ENCODE measurements at regions not wholly inside any gene's neighbourhood (a gene's known extent, or its start where the extent isn't known, plus 50 kb on each side); places are given as distances from the start of the nearest gene placed in this dataset.
A peak's percentile ranks its signal among the peaks of the same experiment; 100 is the strongest.
"Not testable (repeated sequence)": the region's sequence is repeated elsewhere in the genome, so short reads cannot be mapped to it uniquely, and the experiment has no call there.

DNA sequence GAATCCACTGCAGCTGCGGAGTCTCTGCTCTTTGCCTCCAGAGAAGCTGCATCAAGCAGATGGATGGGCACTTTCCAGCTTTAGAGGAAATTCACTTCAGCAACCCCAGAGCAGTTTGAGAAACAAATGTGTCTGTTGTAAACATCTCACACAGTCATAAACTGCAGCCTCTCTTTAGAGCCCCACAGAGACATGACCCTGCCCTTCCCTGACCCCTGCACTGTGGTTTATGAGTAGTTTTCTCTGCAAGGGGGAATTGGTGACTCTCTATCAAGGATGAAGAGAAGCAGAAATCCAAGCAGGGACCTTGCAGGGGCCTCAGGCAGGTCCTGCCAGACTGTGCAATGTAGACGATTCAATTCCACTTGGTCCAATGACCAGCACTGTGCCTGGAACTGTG, 160.2 kb downstream of the SH2D4B start:
- no peak for DNase-seq (ENCODE audit: low spot score)

DNA sequence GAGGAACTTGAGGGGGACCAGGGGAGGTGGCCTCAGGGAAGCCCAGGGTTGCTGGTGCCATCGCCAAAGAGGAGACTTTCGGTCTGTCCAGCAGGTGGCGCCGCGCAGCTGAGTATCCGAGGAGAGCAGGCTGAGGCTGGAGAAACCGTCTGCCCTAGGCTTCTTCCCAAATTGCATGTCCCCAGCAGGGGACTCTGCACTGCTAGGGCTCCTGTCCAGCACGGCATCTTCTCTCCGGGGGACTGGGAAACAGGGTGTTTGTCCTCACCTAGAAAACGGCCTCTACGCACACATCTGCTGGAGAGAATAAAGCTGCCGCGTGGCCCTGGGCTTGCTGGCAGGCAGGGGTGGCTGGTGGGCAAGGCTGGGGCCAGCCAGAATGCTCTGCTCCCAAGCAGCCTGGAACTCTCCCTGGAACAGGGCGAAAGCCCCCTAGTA, 161.9 kb downstream of the SH2D4B start:
- DNase-seq (ENCODE audit: low spot score), result peak; percentile 93

DNA sequence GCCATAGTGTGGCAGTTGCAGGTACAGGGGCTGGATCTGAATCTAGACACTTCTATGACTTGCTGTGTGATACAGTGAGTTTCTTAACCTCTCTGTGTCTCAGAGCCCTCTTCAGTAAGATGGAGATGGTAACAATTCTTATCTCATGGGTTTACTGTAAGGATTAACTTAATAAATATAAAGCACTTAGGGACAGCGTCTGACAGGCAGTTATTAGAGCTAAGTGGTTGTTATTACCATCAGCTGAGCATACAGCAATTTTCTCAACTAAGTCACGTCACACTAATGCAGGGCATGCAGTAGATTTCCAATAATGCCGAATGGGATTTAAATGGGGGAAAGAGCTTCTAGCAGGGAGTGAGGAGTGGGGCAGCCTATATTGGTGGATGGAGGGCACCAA, 162.6 kb downstream of the SH2D4B start:
- DNase-seq (ENCODE audit: low spot score), result no peak

DNA sequence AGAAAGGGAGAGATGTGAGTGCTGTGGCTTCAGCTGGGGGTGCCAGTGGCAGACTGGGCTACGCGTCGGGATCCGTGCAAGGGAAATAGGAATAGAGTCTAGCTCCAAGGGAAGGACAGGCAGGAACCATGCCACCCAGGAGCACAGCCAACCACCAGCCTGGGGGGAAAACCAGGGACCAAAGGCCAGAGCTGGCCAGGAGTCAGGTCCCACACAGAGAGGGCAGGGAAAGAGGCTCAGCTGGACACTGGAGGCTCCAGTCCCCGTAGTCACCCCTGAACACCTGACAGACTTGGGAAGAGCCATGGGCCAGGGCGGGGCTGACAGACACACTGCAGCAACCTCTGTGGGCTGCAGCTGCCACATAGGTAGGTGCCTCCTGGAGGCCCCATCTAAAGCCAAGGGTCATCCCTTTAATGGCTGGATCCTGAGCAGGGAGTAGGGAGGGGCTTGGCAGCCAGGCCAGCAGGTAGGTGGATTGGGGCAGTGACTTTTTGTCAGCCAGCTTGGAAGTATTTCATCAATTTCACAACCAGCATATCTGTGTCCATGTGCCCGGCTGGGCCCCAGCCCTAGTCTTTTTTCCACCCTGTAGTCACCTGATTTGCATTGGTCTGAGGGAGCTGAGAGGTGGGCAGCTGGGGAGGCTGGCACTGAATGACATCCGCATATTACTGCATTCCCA, 163.2 kb downstream of the SH2D4B start:
- DNase-seq (ENCODE audit: low spot score), result no peak

DNA sequence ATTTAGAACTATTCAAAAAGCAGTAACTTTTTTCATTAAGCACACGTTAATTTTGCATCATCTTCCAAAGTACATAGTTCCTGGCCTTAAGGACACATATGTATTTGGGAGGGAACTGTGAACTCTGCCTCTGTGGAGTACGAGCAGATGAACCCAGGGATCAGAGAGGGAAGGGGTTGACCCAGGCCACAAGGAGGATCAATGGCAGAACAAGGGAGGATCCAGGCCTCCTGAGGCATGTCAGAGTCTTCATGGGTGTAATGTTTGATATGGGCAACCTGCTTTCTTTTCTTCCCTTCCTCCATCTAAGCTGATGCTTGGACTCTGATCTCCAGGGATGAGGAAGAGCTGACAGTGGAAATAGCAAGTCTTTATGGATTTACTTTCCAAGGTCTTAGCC, 164.0 kb downstream of the SH2D4B start:
- DNase-seq (ENCODE audit: low spot score), result no peak

DNA sequence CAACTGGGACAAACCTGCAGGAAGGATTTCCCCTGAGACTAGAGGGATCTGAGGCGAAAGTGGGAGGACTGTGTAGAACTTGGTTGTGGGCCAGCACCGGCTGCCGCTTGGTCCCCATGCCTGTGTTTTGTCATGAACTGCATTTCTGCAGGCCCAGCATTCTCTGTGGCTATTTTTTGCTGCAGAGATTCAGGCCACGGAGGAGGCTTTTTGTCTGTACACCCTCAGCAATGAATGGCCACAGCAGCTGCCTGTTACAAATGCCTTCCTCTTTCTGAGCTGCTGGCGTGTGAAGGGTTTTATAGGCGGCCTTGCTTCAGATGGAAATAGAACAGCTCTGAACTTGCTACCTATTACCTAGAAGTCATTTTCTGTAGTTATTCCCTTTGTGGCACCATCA, 164.4 kb downstream of the SH2D4B start:
- DNase-seq (ENCODE audit: low spot score), result no peak

DNA sequence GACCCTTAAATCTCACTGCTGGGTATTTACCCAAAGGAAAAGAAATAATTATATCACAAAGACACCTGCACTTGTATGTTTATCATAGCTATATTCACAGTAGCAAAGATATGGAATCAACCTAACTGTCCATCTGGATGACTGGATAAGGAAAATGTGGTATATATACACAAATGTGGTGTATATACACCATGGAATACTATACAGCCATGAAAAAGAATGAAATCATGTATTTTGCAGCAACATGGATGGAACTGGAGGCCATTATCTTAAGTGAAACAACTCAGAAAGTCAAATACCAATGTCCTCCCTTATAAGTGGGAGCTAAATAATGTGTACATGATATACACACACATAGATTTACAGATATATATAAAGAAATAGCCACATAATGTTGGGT, 168.2 kb downstream of the SH2D4B start:
- no peak for DNase-seq (ENCODE audit: low spot score)

DNA sequence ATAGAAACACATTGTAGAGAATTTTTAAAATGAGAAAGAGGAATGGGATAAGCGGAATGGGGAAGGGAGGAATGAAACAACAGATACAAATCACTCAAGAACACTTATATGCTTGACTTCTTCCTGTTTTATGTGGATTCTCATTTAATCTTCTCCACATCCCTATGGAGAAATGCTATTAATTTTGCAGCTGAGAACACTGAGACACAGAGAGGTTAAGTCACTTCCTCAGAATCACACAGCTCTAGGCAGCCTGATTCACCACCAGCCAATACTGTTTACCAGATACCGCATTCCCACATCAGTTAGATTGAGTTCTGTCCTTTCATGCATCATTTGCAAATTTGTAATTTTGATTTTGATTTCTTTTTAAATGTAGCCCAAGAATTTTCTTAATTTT, 170.5 kb downstream of the SH2D4B start:
- no peak for DNase-seq (ENCODE audit: low spot score)

DNA sequence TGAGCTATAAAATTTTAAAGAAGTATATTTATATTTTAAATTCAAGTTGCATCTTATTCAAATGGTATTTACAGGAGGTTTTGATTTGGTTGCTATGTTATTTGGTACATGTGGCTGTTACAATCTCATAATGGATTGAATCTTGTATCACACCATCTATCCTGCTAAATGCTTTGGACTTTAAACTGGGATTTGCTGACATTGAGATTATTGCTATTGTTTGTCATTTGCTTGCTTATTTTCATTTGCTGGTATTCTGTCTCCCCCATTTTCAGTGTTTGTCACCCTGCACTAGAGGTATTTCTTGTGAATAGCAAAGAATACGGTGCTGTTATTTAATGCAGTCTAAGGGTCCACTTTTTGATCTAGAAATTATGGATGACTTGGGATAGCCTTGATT, 171.1 kb downstream of the SH2D4B start:
- no peak for DNase-seq (ENCODE audit: low spot score)

DNA sequence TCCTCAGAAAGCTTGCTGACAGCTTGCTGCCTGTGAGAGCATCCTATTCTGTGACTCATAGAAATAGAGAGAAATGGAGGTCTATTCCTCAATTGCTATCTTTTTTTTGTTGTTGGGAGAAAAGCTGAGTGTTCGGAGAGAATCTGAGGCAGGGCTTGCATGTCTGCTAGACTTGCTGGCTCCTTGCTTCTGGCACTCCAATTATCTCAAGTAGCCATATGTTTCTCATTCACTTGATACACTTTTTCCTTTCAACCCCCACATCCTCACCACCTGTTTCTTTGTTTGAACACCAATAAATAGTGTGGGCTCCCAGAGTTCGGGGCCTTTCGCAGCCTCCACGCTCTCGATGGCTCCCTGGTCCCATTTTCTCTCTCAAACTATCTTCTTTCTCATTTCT, 172.2 kb downstream of the SH2D4B start:
- DNase-seq (ENCODE audit: low spot score), result no peak

DNA sequence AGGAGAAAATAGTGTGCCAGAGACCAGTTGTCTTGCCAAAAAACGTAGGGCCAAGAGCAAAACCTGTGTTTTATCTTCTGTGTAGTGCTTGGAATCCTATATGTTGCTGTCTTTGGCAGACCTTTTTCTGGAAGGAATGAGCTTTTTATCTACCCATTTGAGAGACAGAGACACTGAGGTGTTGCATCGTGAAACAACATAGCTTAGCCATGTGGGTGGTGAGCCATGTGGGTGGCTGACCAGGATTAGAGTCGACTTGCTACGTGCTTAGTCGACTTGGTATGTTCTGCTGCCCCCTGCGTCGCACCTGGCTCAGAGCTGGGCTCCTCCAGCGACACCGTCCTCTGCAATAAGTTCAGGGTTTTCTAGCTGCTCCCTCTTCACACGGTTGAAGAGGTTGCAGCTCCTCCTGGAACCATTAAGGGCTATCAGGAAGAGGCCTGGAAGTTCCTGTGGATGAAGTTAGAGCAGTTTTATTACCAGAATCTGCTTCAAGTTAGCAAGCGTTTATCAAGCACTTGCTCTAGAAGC, 175.8 kb downstream of the SH2D4B start:
- no peak for DNase-seq (ENCODE audit: low spot score)

DNA sequence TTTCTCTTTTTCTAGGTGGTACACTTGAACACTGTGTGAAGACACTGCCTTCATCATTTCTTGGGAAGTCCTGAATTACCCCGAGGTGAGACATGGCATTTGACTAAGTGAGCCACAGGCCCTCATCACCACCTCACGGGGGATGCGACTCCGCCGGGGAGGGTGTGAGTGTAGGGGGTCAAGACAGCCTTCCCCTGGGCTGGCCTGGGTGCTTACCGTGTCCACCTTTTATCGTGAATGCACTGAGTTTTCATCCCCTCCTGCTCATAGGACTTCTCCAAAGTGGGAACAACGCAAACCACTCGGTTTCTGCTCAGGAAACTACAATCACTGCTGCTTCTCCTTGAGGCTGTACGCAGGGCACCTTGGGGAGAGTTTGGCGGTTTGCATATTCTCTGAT, 176.9 kb downstream of the SH2D4B start:
- no peak for DNase-seq (ENCODE audit: low spot score)

DNA sequence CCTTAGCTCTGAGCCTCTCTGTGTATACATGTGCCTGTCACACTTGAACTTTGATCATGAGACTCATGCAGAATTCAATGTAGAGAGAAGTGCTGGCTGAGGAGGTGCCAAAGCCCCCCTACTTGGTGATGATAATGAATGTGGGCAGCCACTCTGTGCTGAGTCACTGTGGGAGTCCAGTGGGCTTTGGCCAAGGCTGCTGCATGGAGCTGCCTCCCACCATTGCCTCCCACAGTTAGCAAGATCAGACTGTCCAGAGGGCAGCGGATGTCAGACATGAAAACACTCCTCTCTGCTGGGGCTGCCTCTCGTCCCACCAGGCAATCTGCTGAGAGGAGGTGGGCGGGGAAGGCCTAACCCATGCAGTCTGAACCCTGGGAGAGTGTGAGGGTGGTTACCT, 180.3 kb downstream of the SH2D4B start:
- no peak for DNase-seq (ENCODE audit: low spot score)

DNA sequence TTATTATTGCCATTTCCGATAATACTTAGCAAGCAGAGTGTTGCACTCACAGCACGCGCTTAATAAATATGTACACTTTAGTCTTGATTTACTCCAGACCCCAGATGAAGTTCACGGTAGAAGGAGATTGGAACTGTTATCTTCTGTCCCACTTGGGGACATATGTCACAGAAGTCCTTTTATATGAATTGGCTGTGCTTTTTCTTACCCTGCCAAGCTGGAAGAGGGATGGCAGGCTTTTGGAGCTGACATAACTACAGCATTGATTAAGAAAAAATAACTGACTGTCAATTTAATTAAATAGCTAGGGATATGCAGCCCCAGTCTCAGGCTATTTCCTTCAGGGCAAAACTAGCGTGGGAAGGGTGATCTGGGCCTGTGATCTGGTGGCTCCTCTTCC, 182.2 kb downstream of the SH2D4B start:
- DNase-seq (ENCODE audit: low spot score), result no peak

DNA sequence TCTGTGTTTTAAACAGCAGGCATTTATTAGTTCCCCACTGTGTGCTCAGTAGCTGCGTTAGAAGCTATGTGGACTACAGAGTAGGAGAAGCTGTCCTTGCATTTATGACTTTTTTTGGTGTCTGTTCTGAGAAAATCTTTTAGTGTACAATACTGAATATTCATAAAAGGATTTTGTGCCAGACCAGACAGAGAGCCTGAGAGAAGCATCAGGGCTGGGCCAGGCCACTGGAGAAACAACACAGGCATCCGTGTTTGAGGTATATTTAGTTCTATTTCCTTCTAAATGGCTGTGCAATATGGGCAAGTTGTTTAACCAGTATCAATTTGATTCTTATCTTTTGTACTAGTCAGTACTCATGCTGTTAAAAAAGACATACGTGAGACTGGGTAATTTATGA, 182.8 kb downstream of the SH2D4B start:
- DNase-seq (ENCODE audit: low spot score), result no peak

DNA sequence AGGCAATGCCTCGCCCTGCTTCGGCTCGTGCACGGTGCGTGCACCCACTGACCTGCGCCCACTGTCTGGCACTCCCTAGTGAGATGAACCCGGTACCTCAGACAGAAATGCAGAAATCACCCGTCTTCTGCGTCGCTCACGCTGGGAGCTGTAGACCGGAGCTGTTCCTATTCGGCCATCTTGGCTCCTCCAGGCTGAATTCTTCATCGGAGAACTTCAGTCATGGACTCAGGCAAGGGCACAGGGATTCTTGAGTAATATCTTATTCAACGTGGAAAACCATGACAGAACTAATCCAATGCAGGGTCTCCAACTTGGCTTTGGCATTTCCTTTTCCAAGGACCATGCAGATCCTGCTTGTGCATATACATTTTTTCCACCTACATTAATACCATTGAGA, 190.7 kb downstream of the SH2D4B start:
- not testable (repeated sequence) for DNase-seq (ENCODE audit: low spot score)

DNA sequence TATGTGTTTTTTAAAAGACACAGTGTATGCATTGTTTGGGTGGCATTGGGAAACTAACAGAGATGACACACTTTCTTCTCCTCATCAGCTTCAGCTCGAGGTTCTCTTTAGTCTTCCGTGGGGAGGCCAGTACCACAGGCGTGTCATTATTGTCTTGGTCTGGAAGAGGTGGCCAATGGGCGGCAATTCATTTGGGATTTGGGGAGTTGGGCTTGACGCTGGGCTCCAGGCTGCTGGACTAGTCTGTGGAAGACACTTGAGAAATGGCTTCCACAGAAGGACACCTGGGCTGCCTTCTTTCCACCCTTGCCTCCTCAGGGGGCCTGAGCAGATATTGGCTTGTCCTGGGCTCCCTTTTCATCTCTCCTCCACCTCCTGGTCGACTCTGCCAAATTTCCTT, 192.2 kb downstream of the SH2D4B start:
- DNase-seq (ENCODE audit: low spot score), result no peak

DNA sequence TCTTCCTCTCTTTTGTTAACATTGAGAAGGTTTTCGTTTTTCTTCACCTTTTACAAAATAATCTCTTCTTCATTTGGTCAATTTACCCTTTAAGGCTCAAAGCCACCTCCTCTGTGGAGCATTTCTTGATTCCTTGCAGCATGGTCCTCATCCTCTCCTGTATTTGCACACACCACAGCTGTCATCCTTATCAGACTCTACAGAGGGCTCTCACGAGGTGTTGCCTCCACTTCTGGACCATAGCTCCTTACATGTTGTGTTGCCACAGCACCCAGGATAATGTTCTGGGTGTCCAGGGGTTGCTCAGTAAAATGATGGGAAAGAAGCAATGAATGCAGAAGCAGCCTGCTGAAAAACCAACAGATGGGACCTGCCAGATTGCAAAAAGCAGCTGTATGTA, 192.8 kb downstream of the SH2D4B start:
- DNase-seq (ENCODE audit: low spot score), result no peak

DNA sequence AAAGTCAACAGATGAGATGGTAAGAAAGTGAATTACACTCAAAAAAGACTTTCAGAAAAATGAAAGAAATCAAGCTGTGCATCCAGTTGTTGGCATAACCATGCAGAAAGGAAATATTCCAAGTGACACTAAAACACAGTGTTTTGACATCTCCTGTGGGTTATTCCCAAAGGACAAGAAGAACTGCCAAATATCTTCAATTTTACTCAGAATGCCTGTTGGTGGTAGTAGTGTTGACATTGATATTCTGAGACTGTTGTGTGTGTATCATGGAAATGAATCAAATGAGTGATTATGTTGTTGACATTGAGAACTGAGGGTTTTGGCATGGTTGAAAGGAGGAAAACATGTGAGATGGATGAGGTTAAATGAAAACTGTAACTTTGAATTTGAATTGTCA, 196.9 kb downstream of the SH2D4B start:
- DNase-seq (ENCODE audit: low spot score), result no peak

DNA sequence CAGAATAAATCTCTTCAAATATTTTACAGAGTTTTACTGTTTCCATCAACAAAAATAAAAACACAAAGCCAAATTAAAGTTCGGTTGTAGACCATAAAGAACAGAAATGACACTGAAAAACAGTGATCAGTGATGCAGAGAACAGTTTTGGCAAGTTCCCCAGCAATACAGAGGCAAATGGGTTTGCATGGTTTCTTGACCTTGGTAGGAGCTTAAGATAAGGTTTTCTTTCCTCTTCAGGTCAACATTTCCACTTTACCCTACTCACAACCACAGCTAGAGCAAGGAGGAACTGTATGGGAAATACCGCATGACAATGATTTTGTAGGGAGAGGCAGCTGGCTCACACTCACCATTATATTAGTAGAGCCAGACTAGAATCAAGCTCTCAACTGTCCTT, 199.5 kb downstream of the SH2D4B start:
- DNase-seq (ENCODE audit: low spot score), result no peak

DNA sequence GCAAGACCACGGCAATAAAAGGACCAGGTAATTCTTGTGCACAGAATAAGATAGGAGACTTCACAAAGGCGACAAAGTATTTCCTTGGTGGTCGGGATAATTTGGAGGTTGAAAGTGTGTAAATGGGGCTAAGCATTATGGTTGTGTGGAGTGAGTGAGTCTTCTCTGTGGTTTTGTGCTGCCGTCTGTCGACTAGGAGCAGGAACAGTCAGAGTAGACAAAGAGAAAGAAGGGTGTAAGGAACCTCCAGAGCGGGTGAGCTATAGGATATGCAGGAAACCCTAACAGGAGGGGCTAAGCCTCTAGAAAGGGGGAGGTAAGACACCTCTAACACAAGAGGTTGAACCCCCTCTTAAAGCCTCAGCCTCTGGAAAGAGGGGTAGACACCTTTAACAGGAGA, 201.6 kb downstream of the SH2D4B start:
- DNase-seq (ENCODE audit: low spot score), result no peak

DNA sequence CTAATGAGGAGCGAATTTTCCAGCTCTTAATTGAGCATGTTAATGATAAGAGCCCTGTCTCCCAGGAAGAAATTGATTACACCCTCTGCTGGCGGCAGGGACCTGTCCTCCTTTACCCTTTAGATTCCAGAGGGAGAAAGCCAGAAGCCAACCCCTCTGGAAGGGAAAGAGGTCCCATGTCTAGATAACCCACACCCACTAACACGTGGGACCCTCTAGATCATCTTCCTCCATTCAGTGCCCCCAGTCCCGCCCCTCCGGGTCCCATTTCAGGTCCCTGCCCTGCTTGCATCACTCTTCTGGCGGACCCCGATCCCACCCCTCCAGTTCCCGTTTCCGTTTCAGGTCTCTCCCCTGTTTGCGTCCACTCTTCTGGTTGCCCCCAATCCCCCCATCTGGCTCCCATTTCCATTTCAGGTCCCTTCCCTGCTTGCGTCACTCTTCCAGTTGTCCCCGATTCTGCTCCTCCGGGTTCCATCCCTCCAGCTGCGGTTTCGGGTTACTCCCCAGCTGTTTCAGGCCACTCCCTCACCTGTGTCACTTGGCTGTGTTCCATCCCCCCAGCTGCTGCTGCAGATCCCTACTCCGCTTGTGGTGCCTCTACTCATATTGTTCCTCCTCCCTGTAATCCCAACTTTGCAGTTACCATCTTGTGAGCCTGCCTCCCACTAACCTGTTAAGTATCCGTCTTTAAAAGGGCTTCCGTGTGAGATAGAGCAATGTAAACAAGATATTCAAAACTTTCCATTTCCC, 202.4 kb downstream of the SH2D4B start:
- DNase-seq (ENCODE audit: low spot score), result no peak

DNA sequence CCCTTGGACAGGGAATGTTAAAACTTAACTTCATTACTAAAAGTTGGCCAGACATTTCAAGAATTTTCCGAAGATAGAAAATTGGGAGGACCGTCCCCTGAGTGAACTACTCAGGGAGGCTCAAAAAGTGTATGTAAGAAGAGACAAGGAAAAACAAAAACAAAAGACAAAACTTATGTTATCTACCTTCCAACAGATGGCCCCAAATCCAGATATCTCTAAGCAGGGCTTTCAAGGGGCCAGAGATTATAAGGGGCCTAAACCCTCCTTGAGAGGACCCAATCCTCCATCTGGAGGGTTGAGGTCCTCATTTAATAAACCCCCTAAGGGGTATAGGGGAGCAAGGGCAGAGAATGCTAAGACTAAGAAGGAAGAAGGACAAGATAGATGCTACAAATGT, 203.6 kb downstream of the SH2D4B start:
- DNase-seq (ENCODE audit: low spot score), result no peak

DNA sequence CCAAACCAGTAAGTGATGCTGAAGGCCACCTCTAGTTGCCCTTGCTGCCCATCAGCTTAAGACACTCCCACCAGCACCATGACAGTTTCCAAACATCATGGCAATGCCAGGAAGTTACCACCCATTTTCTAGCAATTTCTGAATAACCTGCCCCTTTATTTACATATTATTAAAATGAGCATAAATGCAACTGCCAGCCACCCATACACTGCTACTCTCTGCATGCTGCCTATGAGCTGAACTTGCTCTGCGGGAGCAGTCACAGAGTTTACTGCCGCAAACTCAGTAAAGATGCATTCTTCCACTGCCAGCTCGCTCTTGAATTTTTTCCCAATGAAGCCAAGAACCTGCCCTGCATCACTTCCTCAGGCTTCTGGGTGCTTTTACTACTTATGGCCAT, 212.6 kb downstream of the SH2D4B start:
- DNase-seq (ENCODE audit: low spot score), result no peak
